ENCODE measurements at regions not wholly inside any gene's neighbourhood (a gene's known extent, or its start where the extent isn't known, plus 50 kb on each side); places are given as distances from the start of the nearest gene placed in this dataset.
"Not testable (repeated sequence)": the region's sequence is repeated elsewhere in the genome, so short reads cannot be mapped to it uniquely, and the experiment has no call there.

GRCh38 chr3:161691677-161692076 lies 195.1 kb downstream of the OTOL1 start:
- no peak for DNase-seq (ENCODE audit: low read depth)

GRCh38 chr3:161694682-161695564 lies 198.3 kb downstream of the OTOL1 start:
- no peak for DNase-seq (ENCODE audit: low read depth)

- DNase-seq (ENCODE audit: low read depth): no peak
Measured at GRCh38 chr3:161695811-161696210, 199.2 kb downstream of the OTOL1 start.

- DNase-seq (ENCODE audit: low read depth): no peak
Measured at GRCh38 chr3:161700998-161701397, 204.4 kb downstream of the OTOL1 start.

GRCh38 chr3:161707253-161707652 lies 210.6 kb downstream of the OTOL1 start:
- not testable (repeated sequence) for DNase-seq (ENCODE audit: low read depth)

GRCh38 chr3:161713731-161714130 lies 217.1 kb downstream of the OTOL1 start:
- DNase-seq (ENCODE audit: low read depth): no peak

- DNase-seq (ENCODE audit: low read depth): no peak
Measured at GRCh38 chr3:161731968-161732367, 235.4 kb downstream of the OTOL1 start.

GRCh38 chr3:161737171-161737570 lies 240.6 kb downstream of the OTOL1 start:
- no peak for DNase-seq (ENCODE audit: low read depth)

- no peak for DNase-seq (ENCODE audit: low read depth)
Measured at GRCh38 chr3:161740421-161740820, 243.8 kb downstream of the OTOL1 start.

GRCh38 chr3:161744366-161744765 lies 247.8 kb downstream of the OTOL1 start:
- no peak for DNase-seq (ENCODE audit: low read depth)

GRCh38 chr3:161745741-161746140 lies 249.1 kb downstream of the OTOL1 start:
- DNase-seq (ENCODE audit: low read depth): no peak

GRCh38 chr3:161748049-161748448 lies 251.4 kb downstream of the OTOL1 start:
- DNase-seq (ENCODE audit: low read depth): no peak

GRCh38 chr3:161754420-161755053 lies 257.9 kb downstream of the OTOL1 start:
- no peak for DNase-seq (ENCODE audit: low read depth)

GRCh38 chr3:161759444-161759843 lies 262.8 kb downstream of the OTOL1 start:
- no peak for DNase-seq (ENCODE audit: low read depth)

- DNase-seq (ENCODE audit: low read depth): no peak
Measured at GRCh38 chr3:161766331-161766730, 269.7 kb downstream of the OTOL1 start.

GRCh38 chr3:161770484-161771386 lies 274.1 kb downstream of the OTOL1 start:
- peak; percentile 41 for DNase-seq (ENCODE audit: low read depth)

GRCh38 chr3:161781381-161781780 lies 284.8 kb downstream of the OTOL1 start:
- DNase-seq (ENCODE audit: low read depth): no peak

- no peak for DNase-seq (ENCODE audit: low read depth)
Measured at GRCh38 chr3:161793194-161793930, 296.8 kb downstream of the OTOL1 start.

GRCh38 chr3:161794551-161794950 lies 297.9 kb downstream of the OTOL1 start:
- DNase-seq (ENCODE audit: low read depth): no peak

- no peak for DNase-seq (ENCODE audit: low read depth)
Measured at GRCh38 chr3:161796312-161796711, 299.7 kb downstream of the OTOL1 start.

GRCh38 chr3:161796780-161797179 lies 300.2 kb downstream of the OTOL1 start:
- DNase-seq (ENCODE audit: low read depth): no peak

GRCh38 chr3:161798016-161798415 lies 301.4 kb downstream of the OTOL1 start:
- no peak for DNase-seq (ENCODE audit: low read depth)

Measured in renal cortical epithelial cell (primary cell).